IMR-90 (cell line): ENCODE measurements at regions not wholly inside any gene's neighbourhood (a gene's known extent, or its start where the extent isn't known, plus 50 kb on each side); places are given as distances from the start of the nearest gene placed in this dataset.

Experiments used
- ATAC-seq: fragments of 200-7000 bp; cut with Tn5 transposase; 2 replicates; pipeline ENCODE4 v1.9.1; 2020; ENCODE audit warnings: low read depth, mild to moderate bottlenecking, moderate library complexity
- BruUV-seq: library from RNA; stranded (reverse); fragments of 400-500 nt; replicated peaks from 2 replicates; lab custom pipeline; 2021; lab: Mats Ljungman, UMichigan
- CTCF ChIA-PET: fragments of 300-600 bp; formaldehyde crosslinking; extraction: SDS; loops from one replicate; lab custom pipeline; 2021; ENCODE audit warnings: antibody characterized with exemption; lab: Yijun Ruan, JAX
- POLR2A ChIA-PET: fragments of 300-600 bp; sonication (Branson Sonifier 250); formaldehyde crosslinking; loops from one replicate; lab custom pipeline; 2022; ENCODE audit warnings: antibody characterized with exemption; ENCODE audit not compliant: unreplicated experiment; lab: Charles Lee
- DNase-seq: peaks from one replicate; pipeline ENCODE4 v3.0.0; 2013
- H2AFZ ChIP-seq: replicated peaks from 2 replicates; pipeline ENCODE3; 2013; ENCODE audit warnings: low read length, mild to moderate bottlenecking; ENCODE audit not compliant: poor library complexity
- H2AK5ac ChIP-seq: 2 replicates; pipeline ENCODE4 v1.6.1; 2013; ENCODE audit warnings: low read depth, low read length, inconsistent platforms
- H2AK9ac ChIP-seq: replicated peaks from 2 replicates; pipeline ENCODE3; 2013; ENCODE audit warnings: mild to moderate bottlenecking, low read depth, low read length, moderate library complexity; ENCODE audit not compliant: poor library complexity
- H2BK120ac ChIP-seq: 2 replicates; pipeline ENCODE4 v1.6.1; 2013; ENCODE audit warnings: low read depth, low read length, inconsistent platforms
- H2BK15ac ChIP-seq: 3 replicates; pipeline ENCODE4 v1.6.1; 2013; ENCODE audit warnings: low read depth, low read length, inconsistent platforms
- H2BK20ac ChIP-seq: 2 replicates; pipeline ENCODE4 v1.6.1; 2013; ENCODE audit warnings: low read depth, mild to moderate bottlenecking, inconsistent platforms, low read length, moderate library complexity
- H2BK5ac ChIP-seq: 2 replicates; pipeline ENCODE4 v1.6.1; 2013; ENCODE audit warnings: mild to moderate bottlenecking, low read depth, low read length, inconsistent platforms; ENCODE audit not compliant: poor library complexity, severe bottlenecking
- H3K14ac ChIP-seq: replicated peaks from 2 replicates; pipeline ENCODE4 v1.6.1; 2013; ENCODE audit warnings: low read depth, low read length, inconsistent platforms
- H3K18ac ChIP-seq: 2 replicates; pipeline ENCODE4 v1.6.1; 2013; ENCODE audit warnings: low read depth, low read length, control low read depth
- H3K23ac ChIP-seq: 2 replicates; pipeline ENCODE4 v1.6.1; 2013; ENCODE audit warnings: low read depth, low read length, inconsistent platforms
- H3K27ac ChIP-seq: 2 replicates; pipeline ENCODE4 v1.5.1; 2013; ENCODE audit warnings: mild to moderate bottlenecking, control low read depth, low read length; ENCODE audit not compliant: insufficient read depth
- H3K27me3 ChIP-seq: 2 replicates; pipeline ENCODE4 v1.6.1; 2013; ENCODE audit warnings: low read length; ENCODE audit not compliant: control insufficient read depth, insufficient read depth
- H3K36me3 ChIP-seq: 2 replicates; pipeline ENCODE4 v1.6.1; 2013; ENCODE audit warnings: low read length, mixed read lengths; ENCODE audit not compliant: control insufficient read depth, insufficient read depth
- H3K4ac ChIP-seq: 2 replicates; pipeline ENCODE4 v1.6.1; 2013; ENCODE audit warnings: low read depth, low read length, inconsistent platforms
- H3K4me1 ChIP-seq: 2 replicates; pipeline ENCODE4 v1.6.1; 2013; ENCODE audit warnings: low read length, mixed read lengths; ENCODE audit not compliant: control insufficient read depth, insufficient read depth
- H3K4me2 ChIP-seq: 2 replicates; pipeline ENCODE4 v1.6.1; 2013; ENCODE audit warnings: low read depth, mild to moderate bottlenecking, control low read depth, low read length, moderate library complexity
- H3K4me3 ChIP-seq: 2 replicates; pipeline ENCODE4 v1.5.1; 2013; ENCODE audit warnings: low read depth, mild to moderate bottlenecking, control low read depth, low read length, moderate library complexity; ENCODE audit not compliant: insufficient read depth
- H3K56ac ChIP-seq: 2 replicates; pipeline ENCODE4 v1.6.1; 2013; ENCODE audit warnings: low read length, inconsistent platforms; ENCODE audit not compliant: insufficient read depth; ENCODE audit errors: extremely low read depth
- H3K79me1 ChIP-seq, 2 experiments: 2 replicates each; pipeline ENCODE4 v1.6.1; 2013; ENCODE audit warnings: low read length in 2 of 2, inconsistent platforms in 1 of 2, low read depth in 1 of 2
- H3K9ac ChIP-seq: 2 replicates; pipeline ENCODE4 v1.6.1; 2013; ENCODE audit warnings: low read depth, low read length, control low read depth
- H3K9me1 ChIP-seq: 2 replicates; pipeline ENCODE4 v1.6.1; 2013; ENCODE audit warnings: low read length, inconsistent platforms; ENCODE audit not compliant: insufficient read depth
- H3K9me3 ChIP-seq: 2 replicates; pipeline ENCODE4 v1.6.1; 2013; ENCODE audit warnings: low read length; ENCODE audit not compliant: control insufficient read depth, insufficient read depth
- H4K20me1 ChIP-seq: 2 replicates; pipeline ENCODE4 v1.6.1; 2013; ENCODE audit warnings: low read length, inconsistent platforms; ENCODE audit not compliant: insufficient read depth
- H4K5ac ChIP-seq: 2 replicates; pipeline ENCODE4 v1.6.1; 2013; ENCODE audit warnings: mild to moderate bottlenecking, low read depth, low read length, control low read depth
- H4K8ac ChIP-seq, 2 experiments: 2 replicates each; pipeline ENCODE4 v1.6.1; 2013; ENCODE audit warnings: low read depth in 2 of 2, low read length in 2 of 2, control low read depth in 1 of 2, inconsistent platforms in 1 of 2
- H4K91ac ChIP-seq: 2 replicates; pipeline ENCODE4 v1.6.1; 2013; ENCODE audit warnings: low read depth, low read length, inconsistent platforms; ENCODE audit not compliant: insufficient read depth
- BHLHE40 ChIP-seq: fragments of 150-350 bp; IDR thresholded peaks from 2 replicates; pipeline ENCODE4 v1.6.1; 2016; ENCODE audit warnings: mild to moderate bottlenecking, low read depth, low read length
- CHD1 ChIP-seq: IDR thresholded peaks from 2 replicates; pipeline ENCODE4 v1.6.1; 2012; ENCODE audit warnings: low read depth, low read length, improper control_type of control experiment
- ELK1 ChIP-seq: fragments of 150-350 bp; IDR thresholded peaks from 2 replicates; pipeline ENCODE4 v1.6.1; 2016; ENCODE audit warnings: low read depth, mild to moderate bottlenecking, low read length, moderate library complexity, borderline replicate concordance
- FOS ChIP-seq: fragments of 150-350 bp; IDR thresholded peaks from 2 replicates; pipeline ENCODE4 v1.6.1; 2016; ENCODE audit warnings: low read depth, low read length
- MAFK ChIP-seq: IDR thresholded peaks from 2 replicates; pipeline ENCODE4 v1.6.1; 2012; ENCODE audit warnings: low read depth, low read length, improper control_type of control experiment
- MAZ ChIP-seq: IDR thresholded peaks from 2 replicates; pipeline ENCODE4 v1.6.1; 2012; ENCODE audit warnings: low read depth, mild to moderate bottlenecking, low read length, improper control_type of control experiment, moderate library complexity, borderline replicate concordance
- MXI1 ChIP-seq: IDR thresholded peaks from 2 replicates; pipeline ENCODE4 v1.6.1; 2012; ENCODE audit warnings: low read depth, mild to moderate bottlenecking, low read length, moderate library complexity, borderline replicate concordance
- POLR2A ChIP-seq: IDR thresholded peaks from 2 replicates; pipeline ENCODE4 v1.6.1; 2012; ENCODE audit warnings: mild to moderate bottlenecking, low read depth, low read length
- RAD21 ChIP-seq: IDR thresholded peaks from 2 replicates; pipeline ENCODE4 v1.6.1; 2012; ENCODE audit warnings: low read length, improper control_type of control experiment
- RCOR1 ChIP-seq: IDR thresholded peaks from 2 replicates; pipeline ENCODE4 v1.6.1; 2012; ENCODE audit warnings: mild to moderate bottlenecking, low read length, improper control_type of control experiment; ENCODE audit not compliant: insufficient replicate concordance
- SMC3 ChIP-seq: fragments of 150-350 bp; IDR thresholded peaks from 2 replicates; pipeline ENCODE4 v1.6.1; 2016; ENCODE audit warnings: low read depth, mild to moderate bottlenecking, antibody characterized with exemption, low read length, moderate library complexity
- USF2 ChIP-seq: fragments of 150-350 bp; IDR thresholded peaks from 2 replicates; pipeline ENCODE4 v1.6.1; 2017; ENCODE audit warnings: mild to moderate bottlenecking, antibody characterized with exemption, low read length, low read depth
- WGBS, 2 experiments: methylation state at CpG; one replicate each; pipeline versions ENCODE4 v1.1.5 to v1.1.7; 2013; ENCODE audit warnings: missing lambda C conversion rate in 2 of 2; ENCODE audit not compliant: insufficient read length in 1 of 2; ENCODE audit errors: extremely low coverage in 2 of 2; 5-methylcytosine and 5-hydroxymethylcytosine counted together
- dilution Hi-C: fragments of 300-500 bp; cut with HindIII; formaldehyde crosslinking; loops from one replicate; pipeline ENCODE4 v1.14.3; 2018; ENCODE audit warnings: low sequenced_read_pairs; ENCODE audit not compliant: unreplicated experiment
- in situ Hi-C: fragments of 300-500 bp; cut with MboI; formaldehyde crosslinking; loops from 3 replicates; pipeline ENCODE4 v1.14.3; 2019; ENCODE audit warnings: low sequenced_read_pairs, inconsistent platforms, mixed read lengths
- intact Hi-C: fragments of 100-400 bp; cut with micrococcal nuclease; formaldehyde crosslinking; loops from 2 replicates; pipeline ENCODE4 v1.10.0; 2022
- TF ChIP-seq, protein P1 (sequence below): conservative IDR thresholded peaks from 2 replicates; pipeline ENCODE4 v1.5.1; 2012; ENCODE audit warnings: mild to moderate bottlenecking, low read depth, low read length, improper control_type of control experiment

DNA sequence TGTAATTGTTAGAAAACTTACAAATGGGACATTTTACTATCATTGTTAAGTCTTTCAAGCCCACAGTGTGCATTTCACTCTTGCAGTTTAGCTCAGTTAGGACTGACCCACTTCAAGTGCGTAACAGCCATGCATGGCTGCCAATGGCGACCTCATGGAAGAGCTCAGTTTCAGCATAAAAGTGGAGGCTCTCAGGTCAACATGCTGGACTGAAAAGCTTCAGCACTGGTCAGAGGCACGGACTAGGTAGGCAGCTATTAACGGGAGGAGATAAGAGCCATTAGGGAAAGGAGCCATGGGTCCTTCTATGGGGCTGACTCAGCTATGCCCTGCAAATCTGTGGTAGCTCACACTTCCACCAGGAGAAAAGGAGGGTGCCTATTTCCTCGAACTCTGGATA, 101.8 kb downstream of the TTLL2 start:
- H3K9me3 ChIP-seq = peaks cover 24% of the 10 kb centered on the region; the same call in 1 of the 2 replicates
- intact Hi-C loops = no loop called here
- no peak overlapping the region for H4K91ac ChIP-seq
- dilution Hi-C loops = no loop called here
- H2BK20ac ChIP-seq = no peak overlapping the region
- no peaks in the 10 kb centered on the region for H3K36me3 ChIP-seq
- no peak overlapping the region for H3K56ac ChIP-seq
- H2AK9ac ChIP-seq = no peak overlapping the region
- no peak for ATAC-seq
- CTCF ChIA-PET = no interaction called here
- no peak overlapping the region for H2AK5ac ChIP-seq
- 33% methylated on average over 3 of the region's 5 CpGs; no CpG with 5 or more reads in 1 of the 2 experiments for WGBS, 2 experiments
- POLR2A ChIA-PET = no interaction called here
- H3K27ac ChIP-seq = no peak overlapping the region
- H3K4me1 ChIP-seq = no peaks in the 10 kb centered on the region
- no peak overlapping the region for H4K8ac ChIP-seq
- no peak for TF ChIP-seq MXI1
- no peak for TF ChIP-seq CHD1
- TF ChIP-seq, protein P1, sequence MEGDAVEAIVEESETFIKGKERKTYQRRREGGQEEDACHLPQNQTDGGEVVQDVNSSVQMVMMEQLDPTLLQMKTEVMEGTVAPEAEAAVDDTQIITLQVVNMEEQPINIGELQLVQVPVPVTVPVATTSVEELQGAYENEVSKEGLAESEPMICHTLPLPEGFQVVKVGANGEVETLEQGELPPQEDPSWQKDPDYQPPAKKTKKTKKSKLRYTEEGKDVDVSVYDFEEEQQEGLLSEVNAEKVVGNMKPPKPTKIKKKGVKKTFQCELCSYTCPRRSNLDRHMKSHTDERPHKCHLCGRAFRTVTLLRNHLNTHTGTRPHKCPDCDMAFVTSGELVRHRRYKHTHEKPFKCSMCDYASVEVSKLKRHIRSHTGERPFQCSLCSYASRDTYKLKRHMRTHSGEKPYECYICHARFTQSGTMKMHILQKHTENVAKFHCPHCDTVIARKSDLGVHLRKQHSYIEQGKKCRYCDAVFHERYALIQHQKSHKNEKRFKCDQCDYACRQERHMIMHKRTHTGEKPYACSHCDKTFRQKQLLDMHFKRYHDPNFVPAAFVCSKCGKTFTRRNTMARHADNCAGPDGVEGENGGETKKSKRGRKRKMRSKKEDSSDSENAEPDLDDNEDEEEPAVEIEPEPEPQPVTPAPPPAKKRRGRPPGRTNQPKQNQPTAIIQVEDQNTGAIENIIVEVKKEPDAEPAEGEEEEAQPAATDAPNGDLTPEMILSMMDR = no peak
- TF ChIP-seq ELK1 = no peak
- TF ChIP-seq POLR2A = no peak
- no peak for TF ChIP-seq MAFK
- TF ChIP-seq USF2 = no peak
- TF ChIP-seq RAD21 = no peak
- no peak for TF ChIP-seq FOS
- no peak for TF ChIP-seq BHLHE40
- no peak for TF ChIP-seq RCOR1
- TF ChIP-seq MAZ = no peak
- no peak for TF ChIP-seq SMC3
- no peak overlapping the region for H3K4me3 ChIP-seq
- no peak for DNase-seq
- no peak overlapping the region for H2BK120ac ChIP-seq
- H3K79me1 ChIP-seq = no peaks in the 10 kb centered on the region
- no peak overlapping the region for H2BK5ac ChIP-seq
- BruUV-seq = no TSS peak
- in situ Hi-C loops = no loop called here
- no peak overlapping the region for H3K18ac ChIP-seq
- H4K20me1 ChIP-seq = no peaks in the 10 kb centered on the region
- no peak overlapping the region for H3K14ac ChIP-seq
- no peak overlapping the region for H3K23ac ChIP-seq
- no peak overlapping the region for H3K4ac ChIP-seq
- no peak overlapping the region for H2BK15ac ChIP-seq
- no peak overlapping the region for H3K9ac ChIP-seq
- no peak overlapping the region for H3K4me2 ChIP-seq
- no peaks in the 10 kb centered on the region for H3K9me1 ChIP-seq
- H3K27me3 ChIP-seq = no peaks in the 10 kb centered on the region
- H2AFZ ChIP-seq = no peak overlapping the region
- no peak overlapping the region for H4K5ac ChIP-seq
